Esophagus squamous epithelium (tissue), 4 donors: ENCODE measurements at regions not wholly inside any gene's neighbourhood (a gene's known extent, or its start where the extent isn't known, plus 50 kb on each side); places are given as distances from the start of the nearest gene placed in this dataset.

Experiments
- CTCF ChIP-seq, 6 experiments: fragments of 450-650 bp in 4 of 6; fragments of 200-600 bp in 2 of 6; sonication (generic) in 2 of 6; IDR thresholded peaks; one replicate each; pipeline ENCODE4 v1.5.1; 2016 to 2019; ENCODE audit warnings: antibody characterized with exemption in 6 of 6, mild to moderate bottlenecking in 4 of 6, moderate library complexity in 4 of 6
- POLR2A ChIP-seq, 4 donors: fragments of 450-650 bp; IDR thresholded peaks; one replicate each; pipeline ENCODE4 v1.6.1; 2017; ENCODE audit warnings: antibody characterized with exemption in 4 of 4, mild to moderate bottlenecking in 4 of 4, moderate library complexity in 3 of 4

DNA sequence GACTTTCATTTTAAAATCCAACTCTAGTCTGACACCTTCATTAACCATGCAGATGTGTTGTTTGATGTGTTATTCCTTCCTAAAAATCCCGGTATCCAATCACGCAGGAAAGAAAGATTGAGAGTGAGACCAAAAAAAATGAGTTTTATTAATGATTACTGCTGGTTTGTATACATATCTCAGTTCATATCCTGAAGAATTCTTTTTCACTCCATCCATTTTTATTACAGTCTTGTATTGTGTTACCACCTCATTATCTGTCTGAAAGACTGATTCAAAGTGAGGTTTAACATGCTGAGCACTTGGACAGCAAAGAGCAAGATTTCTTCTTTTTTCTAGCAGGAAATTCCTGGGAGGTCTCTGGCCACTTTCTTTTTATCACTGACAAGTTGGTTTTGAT lies 268.3 kb downstream of the CDH11 start:
- no peak for TF ChIP-seq CTCF (IDR thresholded peaks at IDR 0.05)
- TF ChIP-seq POLR2A (IDR thresholded peaks at IDR 0.05), result no peak
